Fibroblast of lung (primary cell): ENCODE measurements at regions not wholly inside any gene's neighbourhood (a gene's known extent, or its start where the extent isn't known, plus 50 kb on each side); places are given as distances from the start of the nearest gene placed in this dataset.

Experiments
- DNase-seq, 2 donors: peaks; one replicate each; pipeline versions ENCODE4 v3.0.0 to v3.0.0-alpha.2; 2010; ENCODE audit warnings: low read depth in 2 of 2
- H2AFZ ChIP-seq: 2 replicates; pipeline ENCODE4 v1.5.1; 2012; ENCODE audit warnings: low read length, control low read depth, inconsistent platforms
- H3K27ac ChIP-seq: 2 replicates; pipeline ENCODE4 v1.5.1; 2011; ENCODE audit warnings: low read length, control low read depth; ENCODE audit not compliant: insufficient read depth
- H3K27me3 ChIP-seq: 2 replicates; pipeline ENCODE4 v1.5.1; 2011; ENCODE audit warnings: mild to moderate bottlenecking, low read length; ENCODE audit not compliant: control insufficient read depth, insufficient read depth
- H3K36me3 ChIP-seq: 2 replicates; pipeline ENCODE4 v1.5.1; 2011; ENCODE audit warnings: low read length; ENCODE audit not compliant: control insufficient read depth, insufficient read depth
- H3K4me1 ChIP-seq: 2 replicates; pipeline ENCODE4 v1.5.1; 2011; ENCODE audit warnings: low read length; ENCODE audit not compliant: control insufficient read depth, insufficient read depth; ENCODE audit errors: extremely low read depth
- H3K4me2 ChIP-seq: 2 replicates; pipeline ENCODE4 v1.5.1; 2011; ENCODE audit warnings: low read length, control low read depth; ENCODE audit not compliant: insufficient read depth; ENCODE audit errors: extremely low read depth
- H3K4me3 ChIP-seq, 4 experiments: fragments of 200-600 bp in 1 of 4; sonication (generic) in 1 of 4; replicated peaks in 1 of 4; 2 replicates each; pipeline ENCODE4 v1.5.1; 2011 to 2016; ENCODE audit warnings: low read length in 4 of 4, low read depth in 3 of 4, mild to moderate bottlenecking in 3 of 4, control low read depth in 2 of 4, inconsistent platforms in 1 of 4, mixed read lengths in 1 of 4; ENCODE audit not compliant: insufficient read depth in 1 of 4; ENCODE audit errors: control extremely low read depth in 1 of 4
- H3K79me2 ChIP-seq: 2 replicates; pipeline ENCODE4 v1.5.1; 2012; ENCODE audit warnings: mild to moderate bottlenecking, low read length, inconsistent platforms; ENCODE audit not compliant: control insufficient read depth, insufficient read depth
- H3K9ac ChIP-seq: 2 replicates; pipeline ENCODE4 v1.5.1; 2011; ENCODE audit warnings: mild to moderate bottlenecking, low read length, control low read depth; ENCODE audit not compliant: insufficient read depth
- H3K9me3 ChIP-seq: 2 replicates; pipeline ENCODE4 v1.5.1; 2012; ENCODE audit warnings: low read depth, low read length; ENCODE audit not compliant: control insufficient read depth, insufficient read depth
- H4K20me1 ChIP-seq: 2 replicates; pipeline ENCODE4 v1.5.1; 2011; ENCODE audit warnings: low read length; ENCODE audit not compliant: control insufficient read depth, insufficient read depth; ENCODE audit errors: extremely low read depth
- CTCF ChIP-seq, 2 donors: IDR thresholded peaks in 1 of 2; conservative IDR thresholded peaks in 1 of 2; 1 replicate in 1 of 2; 2 replicates in 1 of 2; pipeline ENCODE4 v1.5.1; 2011 to 2012; ENCODE audit warnings: low read length in 2 of 2, control low read depth in 1 of 2, inconsistent platforms in 1 of 2, low read depth in 1 of 2, mild to moderate bottlenecking in 1 of 2
- EZH2 ChIP-seq: IDR thresholded peaks from 2 replicates; pipeline ENCODE4 v1.5.1; 2012; ENCODE audit warnings: low read length, control low read depth, mild to moderate bottlenecking; ENCODE audit errors: missing control alignments

DNA sequence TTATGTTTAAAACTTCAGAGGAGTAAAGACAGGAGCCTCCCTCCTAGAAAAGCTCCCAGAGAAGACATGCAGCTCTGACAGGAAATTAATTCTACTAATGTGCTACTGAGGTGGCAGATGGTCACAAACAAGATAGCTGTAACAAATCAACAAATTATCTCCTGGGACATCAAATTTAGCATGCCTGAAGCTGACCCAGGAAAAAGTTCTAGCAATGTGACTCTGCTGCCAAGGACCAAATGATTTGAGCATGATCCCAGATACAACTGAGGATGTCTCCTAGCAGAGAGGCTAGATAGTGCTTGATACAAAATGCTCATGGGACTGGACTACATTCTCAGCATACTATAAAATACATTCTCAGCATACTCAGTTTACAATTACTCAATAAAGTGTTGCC lies 413.5 kb upstream of the SMC2 start:
- Histone ChIP-seq H3K27me3 (no peaks in the 10 kb centered on the region), H3K4me3 (no peak overlapping the region), H3K9ac (no peak overlapping the region), H3K4me1 (no peaks in the 10 kb centered on the region), H2AFZ (no peak overlapping the region), H3K27ac (no peak overlapping the region), H3K36me3 (no peaks in the 10 kb centered on the region), H4K20me1 (no peaks in the 10 kb centered on the region), H3K79me2 (no peaks in the 10 kb centered on the region), H3K9me3 (no peaks in the 10 kb centered on the region), H3K4me2 (no peak overlapping the region)
- no peak for DNase-seq
- TF ChIP-seq EZH2 = no peak
- TF ChIP-seq CTCF (conservative IDR thresholded peaks at IDR 0.05 in 1 of 2, IDR thresholded peaks at IDR 0.05 in 1 of 2; ENCODE audit: low read depth in 1 of 2, low read length in 2 of 2) = no peak

GRCh38 chr9:103681435-103681834 lies 412.7 kb upstream of the SMC2 start:
- Histone ChIP-seq H3K4me1 (no peaks in the 10 kb centered on the region), H3K27me3 (no peaks in the 10 kb centered on the region), H3K36me3 (no peaks in the 10 kb centered on the region), H3K9me3 (no peaks in the 10 kb centered on the region), H3K4me2 (no peak overlapping the region), H3K4me3 (no peak overlapping the region), H4K20me1 (no peaks in the 10 kb centered on the region), H3K9ac (no peak overlapping the region), H2AFZ (no peak overlapping the region), H3K27ac (no peak overlapping the region), H3K79me2 (no peaks in the 10 kb centered on the region)
- no peak for DNase-seq
- TF ChIP-seq CTCF (conservative IDR thresholded peaks at IDR 0.05 in 1 of 2, IDR thresholded peaks at IDR 0.05 in 1 of 2; ENCODE audit: low read depth in 1 of 2, low read length in 2 of 2) (no peak), EZH2 (no peak)

- DNase-seq = no peak
- Histone ChIP-seq H3K4me2 (no peak overlapping the region), H3K36me3 (no peaks in the 10 kb centered on the region), H3K27ac (no peak overlapping the region), H3K4me1 (no peaks in the 10 kb centered on the region), H2AFZ (no peak overlapping the region), H3K79me2 (no peaks in the 10 kb centered on the region), H3K4me3 (no peak overlapping the region), H3K9ac (no peak overlapping the region), H4K20me1 (no peaks in the 10 kb centered on the region), H3K27me3 (no peaks in the 10 kb centered on the region), H3K9me3 (no peaks in the 10 kb centered on the region)
- no peak for TF ChIP-seq EZH2
- TF ChIP-seq CTCF (conservative IDR thresholded peaks at IDR 0.05 in 1 of 2, IDR thresholded peaks at IDR 0.05 in 1 of 2; ENCODE audit: low read depth in 1 of 2, low read length in 2 of 2) = no peak
Observed at GRCh38 chr9:103700195-103700962, 393.7 kb upstream of the SMC2 start.
